Neural progenitor cell (in vitro differentiated cells): ENCODE measurements at regions not wholly inside any gene's neighbourhood (a gene's known extent, or its start where the extent isn't known, plus 50 kb on each side); places are given as distances from the start of the nearest gene placed in this dataset.

Experiments
- DNase-seq: peaks from one replicate; pipeline ENCODE4 v3.0.0-alpha.2; 2016; ENCODE audit warnings: low spot score
- H2AFZ ChIP-seq: fragments of 200-600 bp; sonication (generic); replicated peaks from 2 replicates; pipeline ENCODE4 v1.6.1; 2016; ENCODE audit warnings: antibody characterized with exemption
- H3F3A ChIP-seq: fragments of 200-600 bp; sonication (generic); 2 replicates; pipeline ENCODE4 v1.6.1; 2016; ENCODE audit warnings: antibody characterized with exemption, low read depth
- H3K27ac ChIP-seq: fragments of 200-600 bp; sonication (generic); 2 replicates; pipeline ENCODE4 v1.5.1; 2016; ENCODE audit warnings: mild to moderate bottlenecking
- H3K27me3 ChIP-seq: fragments of 200-600 bp; sonication (generic); 2 replicates; pipeline ENCODE4 v1.6.1; 2016; ENCODE audit warnings: mild to moderate bottlenecking, moderate library complexity
- H3K36me3 ChIP-seq: fragments of 200-600 bp; sonication (generic); 2 replicates; pipeline ENCODE4 v1.5.1; 2016
- H3K4me1 ChIP-seq: fragments of 200-600 bp; sonication (generic); 2 replicates; pipeline ENCODE4 v1.6.1; 2016; ENCODE audit warnings: mixed run types
- H3K4me2 ChIP-seq: fragments of 200-600 bp; sonication (generic); 2 replicates; pipeline ENCODE4 v1.6.1; 2016
- H3K4me3 ChIP-seq: fragments of 200-600 bp; sonication (generic); 2 replicates; pipeline ENCODE4 v1.5.1; 2016
- H3K79me2 ChIP-seq: fragments of 200-600 bp; sonication (generic); 2 replicates; pipeline ENCODE4 v1.6.1; 2016; ENCODE audit warnings: low read depth
- H3K9ac ChIP-seq: fragments of 200-600 bp; sonication (generic); 2 replicates; pipeline ENCODE4 v1.6.1; 2016
- H3K9me3 ChIP-seq: fragments of 200-600 bp; sonication (generic); 2 replicates; pipeline ENCODE4 v1.5.1; 2016; ENCODE audit warnings: low read depth
- H4K20me1 ChIP-seq: fragments of 200-600 bp; sonication (generic); 2 replicates; pipeline ENCODE4 v1.6.1; 2016; ENCODE audit warnings: low read depth
- H3K27ac Mint-ChIP-seq: 3 replicates; pipeline ENCODE4 v1.8.0; 2021; ENCODE audit warnings: mixed read lengths
- H3K27me3 Mint-ChIP-seq: 2 replicates; pipeline ENCODE4 v1.8.0; 2022; ENCODE audit warnings: low read depth, mild to moderate bottlenecking, inconsistent platforms, moderate library complexity, mixed read lengths; ENCODE audit not compliant: insufficient read depth
- H3K36me3 Mint-ChIP-seq: 3 replicates; pipeline ENCODE4 v1.8.0; 2021; ENCODE audit warnings: mixed read lengths
- H3K4me1 Mint-ChIP-seq: 3 replicates; pipeline ENCODE4 v1.8.0; 2021; ENCODE audit warnings: mixed read lengths
- H3K4me3 Mint-ChIP-seq: 3 replicates; pipeline ENCODE4 v1.8.0; 2021; ENCODE audit warnings: mild to moderate bottlenecking, moderate library complexity, mixed read lengths
- H3K9me3 Mint-ChIP-seq: 3 replicates; pipeline ENCODE4 v1.8.0; 2020; ENCODE audit warnings: mixed read lengths
- EZH2 ChIP-seq: fragments of 200-600 bp; sonication (generic); IDR thresholded peaks from 2 replicates; pipeline ENCODE4 v1.6.1; 2017; ENCODE audit warnings: antibody characterized with exemption, mild to moderate bottlenecking, moderate library complexity
- EZH2phosphoT487 ChIP-seq: fragments of 200-600 bp; sonication (generic); IDR thresholded peaks from 2 replicates; pipeline ENCODE4 v1.6.1; 2017; ENCODE audit warnings: antibody characterized with exemption
- TF ChIP-seq, protein P1 (sequence below): fragments of 200-600 bp; sonication (generic); IDR thresholded peaks from 2 replicates; pipeline ENCODE4 v1.5.1; 2017; ENCODE audit warnings: antibody characterized with exemption, mild to moderate bottlenecking

GRCh38 chr11:127552446-127552845, 551.9 kb upstream of the KIRREL3 start:
- H3K4me2 ChIP-seq = no peak overlapping the region
- Mint-ChIP-seq H3K4me1 (no peaks in the 10 kb centered on the region), H3K9me3 (no peaks in the 10 kb centered on the region), H3K27ac (peak overlapping the region; percentile 55), H3K4me3 (no peak overlapping the region), H3K36me3 (no peaks in the 10 kb centered on the region), H3K27me3 (peaks cover 2% of the 10 kb centered on the region)
- H3K27me3 ChIP-seq = no peaks in the 10 kb centered on the region
- H4K20me1 ChIP-seq = no peaks in the 10 kb centered on the region
- H3K4me1 ChIP-seq = no peaks in the 10 kb centered on the region
- H3K9me3 ChIP-seq = no peaks in the 10 kb centered on the region
- no peaks in the 10 kb centered on the region for H3K79me2 ChIP-seq
- H3K36me3 ChIP-seq = no peaks in the 10 kb centered on the region
- H3F3A ChIP-seq = no peaks in the 10 kb centered on the region
- H3K4me3 ChIP-seq = no peak overlapping the region
- H3K9ac ChIP-seq = no peak overlapping the region
- no peak for DNase-seq
- TF ChIP-seq, protein P1, sequence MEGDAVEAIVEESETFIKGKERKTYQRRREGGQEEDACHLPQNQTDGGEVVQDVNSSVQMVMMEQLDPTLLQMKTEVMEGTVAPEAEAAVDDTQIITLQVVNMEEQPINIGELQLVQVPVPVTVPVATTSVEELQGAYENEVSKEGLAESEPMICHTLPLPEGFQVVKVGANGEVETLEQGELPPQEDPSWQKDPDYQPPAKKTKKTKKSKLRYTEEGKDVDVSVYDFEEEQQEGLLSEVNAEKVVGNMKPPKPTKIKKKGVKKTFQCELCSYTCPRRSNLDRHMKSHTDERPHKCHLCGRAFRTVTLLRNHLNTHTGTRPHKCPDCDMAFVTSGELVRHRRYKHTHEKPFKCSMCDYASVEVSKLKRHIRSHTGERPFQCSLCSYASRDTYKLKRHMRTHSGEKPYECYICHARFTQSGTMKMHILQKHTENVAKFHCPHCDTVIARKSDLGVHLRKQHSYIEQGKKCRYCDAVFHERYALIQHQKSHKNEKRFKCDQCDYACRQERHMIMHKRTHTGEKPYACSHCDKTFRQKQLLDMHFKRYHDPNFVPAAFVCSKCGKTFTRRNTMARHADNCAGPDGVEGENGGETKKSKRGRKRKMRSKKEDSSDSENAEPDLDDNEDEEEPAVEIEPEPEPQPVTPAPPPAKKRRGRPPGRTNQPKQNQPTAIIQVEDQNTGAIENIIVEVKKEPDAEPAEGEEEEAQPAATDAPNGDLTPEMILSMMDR = no peak
- TF ChIP-seq EZH2phosphoT487 = no peak
- TF ChIP-seq EZH2 = no peak
- no peak overlapping the region for H2AFZ ChIP-seq
- no peak overlapping the region for H3K27ac ChIP-seq

GRCh38 chr11:127531167-127531566, 530.6 kb upstream of the KIRREL3 start:
- Mint-ChIP-seq H3K4me3 (no peak overlapping the region), H3K27me3 (peaks cover 2% of the 10 kb centered on the region), H3K36me3 (no peaks in the 10 kb centered on the region), H3K27ac (no peak overlapping the region), H3K9me3 (no peaks in the 10 kb centered on the region), H3K4me1 (no peaks in the 10 kb centered on the region)
- Histone ChIP-seq H3K36me3 (no peaks in the 10 kb centered on the region), H3K4me2 (no peak overlapping the region), H2AFZ (no peak overlapping the region), H3K9ac (no peak overlapping the region), H4K20me1 (no peaks in the 10 kb centered on the region), H3K79me2 (no peaks in the 10 kb centered on the region), H3K9me3 (no peaks in the 10 kb centered on the region), H3K4me3 (no peak overlapping the region), H3K27me3 (no peaks in the 10 kb centered on the region), H3K4me1 (no peaks in the 10 kb centered on the region), H3F3A (no peaks in the 10 kb centered on the region), H3K27ac (no peak overlapping the region)
- TF ChIP-seq, protein P1 = no peak
- no peak for TF ChIP-seq EZH2
- TF ChIP-seq EZH2phosphoT487 = no peak
- no peak for DNase-seq

DNA sequence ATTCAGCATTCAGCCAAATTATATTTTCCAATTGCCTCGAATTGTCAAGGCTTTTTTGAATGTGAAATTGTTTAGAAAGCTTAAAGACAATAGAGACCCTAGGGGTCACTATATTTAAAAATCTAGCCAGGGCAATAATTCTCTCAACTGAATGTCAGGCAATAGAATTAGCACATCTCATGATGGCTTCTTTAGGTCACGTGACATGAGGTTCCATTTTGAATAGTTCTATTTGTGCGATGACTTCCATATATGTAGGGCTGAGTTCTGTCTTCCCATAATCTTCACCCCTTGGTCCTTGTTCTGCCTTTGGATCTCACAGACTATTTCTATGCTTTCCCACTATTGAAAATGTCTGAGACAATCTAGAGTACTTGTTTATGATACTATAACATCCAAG, 527.7 kb upstream of the KIRREL3 start:
- Histone ChIP-seq H3K4me1 (no peaks in the 10 kb centered on the region), H3K4me2 (no peak overlapping the region), H2AFZ (no peak overlapping the region), H3F3A (no peaks in the 10 kb centered on the region), H3K27me3 (no peaks in the 10 kb centered on the region), H3K9ac (no peak overlapping the region), H3K79me2 (no peaks in the 10 kb centered on the region), H4K20me1 (no peaks in the 10 kb centered on the region), H3K4me3 (no peak overlapping the region), H3K27ac (no peak overlapping the region), H3K9me3 (no peaks in the 10 kb centered on the region), H3K36me3 (no peaks in the 10 kb centered on the region)
- no peak overlapping the region for H3K4me3 Mint-ChIP-seq
- DNase-seq = no peak
- no peak overlapping the region for H3K27ac Mint-ChIP-seq
- H3K36me3 Mint-ChIP-seq = no peaks in the 10 kb centered on the region
- H3K27me3 Mint-ChIP-seq = peaks cover 2% of the 10 kb centered on the region
- no peaks in the 10 kb centered on the region for H3K4me1 Mint-ChIP-seq
- TF ChIP-seq EZH2phosphoT487 = no peak
- TF ChIP-seq, protein P1 = no peak
- no peak for TF ChIP-seq EZH2
- H3K9me3 Mint-ChIP-seq = no peaks in the 10 kb centered on the region
